Erythroblast (primary cell): ENCODE measurements at regions not wholly inside any gene's neighbourhood (a gene's known extent, or its start where the extent isn't known, plus 50 kb on each side); places are given as distances from the start of the nearest gene placed in this dataset.
"Not testable (repeated sequence)": the region's sequence is repeated elsewhere in the genome, so short reads cannot be mapped to it uniquely, and the experiment has no call there.

Experiments
- GATA1 ChIP-seq: IDR thresholded peaks from 2 replicates; pipeline ENCODE4 v1.6.1; 2011; ENCODE audit warnings: low read depth, mild to moderate bottlenecking, control low read depth, low read length, moderate library complexity
- POLR2A ChIP-seq: IDR thresholded peaks from 2 replicates; pipeline ENCODE4 v1.6.1; 2011; ENCODE audit warnings: mild to moderate bottlenecking, low read length

DNA sequence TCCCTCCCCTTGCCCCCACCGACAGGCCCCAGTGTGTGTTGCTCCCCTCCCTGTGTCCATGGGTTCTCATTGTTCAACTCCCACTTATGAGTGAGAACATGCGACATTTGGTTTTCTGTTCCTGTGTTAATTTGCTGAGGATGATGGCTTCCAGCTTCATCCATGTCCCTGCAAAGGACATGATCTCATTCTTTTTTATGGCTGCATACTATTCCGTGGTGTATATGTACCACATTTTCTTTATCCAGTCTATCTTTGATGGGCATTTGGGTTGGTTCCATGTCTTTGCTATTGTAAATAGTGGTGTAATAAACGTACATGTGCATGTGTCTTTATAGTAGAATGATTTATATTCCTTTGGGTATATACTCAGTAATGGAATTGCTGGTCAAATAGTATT, 85.6 kb upstream of the NFASC start:
- not testable (repeated sequence) for TF ChIP-seq POLR2A, GATA1
